Left renal cortex interstitium (tissue), 4 donors: ENCODE measurements at regions not wholly inside any gene's neighbourhood (a gene's known extent, or its start where the extent isn't known, plus 50 kb on each side); places are given as distances from the start of the nearest gene placed in this dataset.
"Not testable (repeated sequence)": the region's sequence is repeated elsewhere in the genome, so short reads cannot be mapped to it uniquely, and the experiment has no call there.

Experiments
- DNase-seq, 4 donors: peaks; one replicate each; pipeline ENCODE4 v3.0.0-alpha.2; 2013; ENCODE audit warnings: low read depth in 4 of 4, low spot score in 2 of 4, missing footprints in 1 of 4

- no peak for DNase-seq
Observed at GRCh38 chr9:102767076-102767475, 228.1 kb upstream of the CYLC2 start.

GRCh38 chr9:102740578-102740977, 254.6 kb upstream of the CYLC2 start:
- no peak for DNase-seq

GRCh38 chr9:102728946-102729345, 266.2 kb upstream of the CYLC2 start:
- no peak for DNase-seq

GRCh38 chr9:102714184-102714583, 280.9 kb upstream of the CYLC2 start:
- DNase-seq: no peak

- DNase-seq: not testable (repeated sequence)
Observed at GRCh38 chr9:102712910-102713309, 282.2 kb upstream of the CYLC2 start.

- no peak for DNase-seq
Observed at GRCh38 chr9:102700936-102701335, 294.2 kb upstream of the CYLC2 start.

GRCh38 chr9:102669220-102669619, 325.9 kb upstream of the CYLC2 start:
- no peak for DNase-seq

- no peak for DNase-seq
Observed at GRCh38 chr9:102652471-102652870, 342.7 kb upstream of the CYLC2 start.

GRCh38 chr9:102650896-102651295, 344.2 kb upstream of the CYLC2 start:
- DNase-seq: no peak

- no peak for DNase-seq
Observed at GRCh38 chr9:102642651-102643050, 352.5 kb upstream of the CYLC2 start.

- no peak for DNase-seq
Observed at GRCh38 chr9:102631559-102631958, 363.6 kb upstream of the CYLC2 start.

GRCh38 chr9:102609461-102609860, 385.7 kb upstream of the CYLC2 start:
- no peak for DNase-seq

GRCh38 chr9:102603198-102604195, 391.6 kb upstream of the CYLC2 start:
- DNase-seq: not testable (repeated sequence)

- no peak for DNase-seq
Observed at GRCh38 chr9:102594241-102594640, 400.9 kb upstream of the CYLC2 start.

- DNase-seq: no peak
Observed at GRCh38 chr9:102587281-102587680, 407.9 kb upstream of the CYLC2 start.

GRCh38 chr9:102569436-102569835, 425.7 kb upstream of the CYLC2 start:
- DNase-seq: no peak

GRCh38 chr9:102551346-102551745, 443.8 kb upstream of the CYLC2 start:
- DNase-seq: no peak

- DNase-seq: no peak
Observed at GRCh38 chr9:102550886-102551285, 444.2 kb upstream of the CYLC2 start.

GRCh38 chr9:102550266-102550665, 444.9 kb upstream of the CYLC2 start:
- DNase-seq: no peak

GRCh38 chr9:102534031-102534430, 461.1 kb upstream of the CYLC2 start:
- no peak for DNase-seq

- DNase-seq: no peak
Observed at GRCh38 chr9:102521097-102521755, 473.9 kb upstream of the CYLC2 start.

GRCh38 chr9:102519423-102519822, 475.7 kb upstream of the CYLC2 start:
- no peak for DNase-seq
